Esophagus squamous epithelium (tissue), 5 donors: ENCODE measurements at regions not wholly inside any gene's neighbourhood (a gene's known extent, or its start where the extent isn't known, plus 50 kb on each side); places are given as distances from the start of the nearest gene placed in this dataset.

ENCODE experiments used
- DNase-seq: peaks from one replicate; lab custom pipeline; 2025; lab: John Stamatoyannopoulos, UW
- H3K27ac ChIP-seq, 4 donors: fragments of 200-600 bp; sonication (generic); one replicate each; pipeline ENCODE4 v1.5.1; 2016 to 2019; ENCODE audit warnings: mild to moderate bottlenecking in 1 of 4
- H3K27me3 ChIP-seq, 4 donors: fragments of 200-600 bp; sonication (generic); 1 replicate in 3 of 4; 2 replicates in 1 of 4; pipeline versions ENCODE4 v1.5.1 to v1.6.0; 2017 to 2021; ENCODE audit warnings: antibody characterized with exemption in 1 of 4
- H3K36me3 ChIP-seq, 3 donors: fragments of 200-600 bp; sonication (generic); one replicate each; pipeline ENCODE4 v1.5.1; 2016 to 2019
- H3K4me1 ChIP-seq, 3 donors: fragments of 200-600 bp; sonication (generic); one replicate each; pipeline ENCODE4 v1.5.1; 2017 to 2019
- H3K4me3 ChIP-seq, 4 donors: fragments of 200-600 bp; sonication (generic); 1 replicate in 3 of 4; 2 replicates in 1 of 4; pipeline ENCODE4 v1.5.1; 2016 to 2019; ENCODE audit warnings: mild to moderate bottlenecking in 2 of 4, moderate library complexity in 1 of 4
- H3K9me3 ChIP-seq, 3 donors: fragments of 200-600 bp; sonication (generic); one replicate each; pipeline ENCODE4 v1.5.1; 2016 to 2019
- CTCF ChIP-seq, 6 experiments: fragments of 450-650 bp in 4 of 6; fragments of 200-600 bp in 2 of 6; sonication (generic) in 2 of 6; IDR thresholded peaks; one replicate each; pipeline ENCODE4 v1.5.1; 2016 to 2019; ENCODE audit warnings: antibody characterized with exemption in 6 of 6, mild to moderate bottlenecking in 4 of 6, moderate library complexity in 4 of 6
- POLR2A ChIP-seq, 4 donors: fragments of 450-650 bp; IDR thresholded peaks; one replicate each; pipeline ENCODE4 v1.6.1; 2017; ENCODE audit warnings: antibody characterized with exemption in 4 of 4, mild to moderate bottlenecking in 4 of 4, moderate library complexity in 3 of 4
- WGBS, 2 donors: methylation state at CpG; one replicate each; pipeline ENCODE4 v1.1.5; 2018; 5-methylcytosine and 5-hydroxymethylcytosine counted together
- intact Hi-C: fragments of 100-400 bp; cut with DNase I; formaldehyde crosslinking; loops from one replicate; pipeline ENCODE4 v1.15.0; 2022
- donor health status: DM: yes; HTN: yes; CAD: no.

DNA sequence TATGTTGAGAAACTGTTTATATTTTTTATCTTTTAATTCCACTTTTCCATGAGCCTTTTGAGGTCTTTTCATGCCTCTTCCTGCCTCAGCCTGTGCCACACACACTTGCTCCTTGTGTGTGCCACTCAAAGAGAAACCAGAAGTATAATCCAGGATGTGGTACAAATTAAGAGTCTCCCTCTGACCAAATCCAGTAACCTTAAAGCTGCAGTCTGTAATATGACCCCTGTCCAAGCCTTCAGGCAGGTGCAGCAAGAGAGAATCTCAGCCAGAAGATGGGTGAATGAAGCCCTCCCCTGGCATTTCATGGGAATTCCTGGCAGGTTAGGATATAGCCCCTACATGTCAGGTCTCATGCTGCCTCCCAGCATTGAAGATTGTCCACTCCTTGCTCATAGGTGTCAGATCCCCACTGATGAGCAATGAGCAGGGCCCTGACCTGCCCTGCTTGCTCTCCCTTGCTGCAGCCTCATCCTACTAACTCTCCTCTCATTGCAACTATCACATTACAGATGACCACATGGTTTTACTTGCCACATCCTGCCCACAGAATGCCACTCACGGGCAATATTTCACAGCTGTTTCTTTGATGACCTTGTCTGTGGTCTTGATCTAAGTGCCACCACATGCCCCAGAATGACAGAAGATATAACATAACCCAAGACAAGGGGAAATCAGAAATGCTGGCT, 169.3 kb downstream of the SEC16B start:
- intact Hi-C loops: no loop called here
- WGBS, 2 donors: 0 to 25% methylated on average over 1 of the region's 1 CpG
- no peaks in the 10 kb centered on the region for H3K36me3 ChIP-seq
- H3K4me3 ChIP-seq: no peak overlapping the region
- no peaks in the 10 kb centered on the region for H3K9me3 ChIP-seq
- no peak overlapping the region for H3K27ac ChIP-seq
- H3K4me1 ChIP-seq: no peaks in the 10 kb centered on the region
- DNase-seq: no peak
- TF ChIP-seq CTCF (IDR thresholded peaks at IDR 0.05) (no peak), POLR2A (IDR thresholded peaks at IDR 0.05) (no peak)
- no peaks in the 10 kb centered on the region for H3K27me3 ChIP-seq

- no peak overlapping the region for H3K27ac ChIP-seq
- H3K36me3 ChIP-seq: no peaks in the 10 kb centered on the region
- H3K27me3 ChIP-seq: no peaks in the 10 kb centered on the region
- DNase-seq: no peak
- WGBS, 2 donors: 61 to 76% methylated on average over 4 of the region's 4 CpGs
- no peaks in the 10 kb centered on the region for H3K4me1 ChIP-seq
- H3K9me3 ChIP-seq: no peaks in the 10 kb centered on the region
- TF ChIP-seq CTCF (IDR thresholded peaks at IDR 0.05): no peak
- TF ChIP-seq POLR2A (IDR thresholded peaks at IDR 0.05): no peak
- intact Hi-C loops: no loop called here
- no peak overlapping the region for H3K4me3 ChIP-seq
Measured at GRCh38 chr1:177799746-177800145, 170.1 kb downstream of the SEC16B start.

DNA sequence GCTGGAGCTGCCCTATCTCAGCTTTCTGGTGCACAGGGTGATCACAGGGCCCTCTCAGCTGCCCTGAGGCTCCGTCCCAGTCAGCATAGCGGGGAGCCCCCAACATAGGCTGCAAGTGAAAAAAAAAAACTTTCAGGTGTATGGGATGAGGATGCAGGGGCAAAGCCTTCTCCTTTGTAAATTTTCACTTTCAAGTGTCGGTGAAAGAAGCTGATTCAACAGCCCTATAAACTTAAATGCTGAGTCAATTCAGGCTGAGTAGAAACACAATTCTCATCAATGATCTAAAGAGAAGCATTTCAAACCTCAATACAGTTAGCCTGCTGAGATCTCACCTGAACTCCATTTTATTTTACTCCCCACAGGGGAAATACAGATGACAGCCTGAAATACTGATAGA, 171.2 kb downstream of the SEC16B start:
- Histone ChIP-seq H3K27ac (no peak overlapping the region), H3K4me1 (no peaks in the 10 kb centered on the region), H3K4me3 (no peak overlapping the region), H3K36me3 (no peaks in the 10 kb centered on the region), H3K27me3 (no peaks in the 10 kb centered on the region), H3K9me3 (no peaks in the 10 kb centered on the region)
- whole genome bisulfite sequencing, 2 donors: 69 to 73% methylated on average over 3 of the region's 3 CpGs
- DNase-seq: no peak
- intact Hi-C loops: no loop called here
- TF ChIP-seq POLR2A (IDR thresholded peaks at IDR 0.05) (no peak), CTCF (IDR thresholded peaks at IDR 0.05) (no peak)

- no peak for DNase-seq
- H3K4me1 ChIP-seq: no peaks in the 10 kb centered on the region
- H3K9me3 ChIP-seq: no peaks in the 10 kb centered on the region
- H3K4me3 ChIP-seq: no peak overlapping the region
- H3K27ac ChIP-seq: no peak overlapping the region
- no peaks in the 10 kb centered on the region for H3K27me3 ChIP-seq
- H3K36me3 ChIP-seq: no peaks in the 10 kb centered on the region
- TF ChIP-seq POLR2A (IDR thresholded peaks at IDR 0.05): no peak
- 83 to 100% methylated on average over 2 of the region's 2 CpGs for WGBS, 2 donors
- intact Hi-C loops: no loop called here
Measured at GRCh38 chr1:177796561-177796960, 173.3 kb downstream of the SEC16B start.

- Histone ChIP-seq H3K4me1 (no peaks in the 10 kb centered on the region), H3K27me3 (no peaks in the 10 kb centered on the region), H3K4me3 (no peak overlapping the region), H3K27ac (no peak overlapping the region), H3K36me3 (no peaks in the 10 kb centered on the region), H3K9me3 (no peaks in the 10 kb centered on the region)
- intact Hi-C loops: no loop called here
- TF ChIP-seq CTCF (IDR thresholded peaks at IDR 0.05): no peak
- no peak for TF ChIP-seq POLR2A (IDR thresholded peaks at IDR 0.05)
- WGBS, 2 donors: 30 to 43% methylated on average over 3 of the region's 3 CpGs
- no peak for DNase-seq
Measured at GRCh38 chr1:177794376-177794991, 175.4 kb downstream of the SEC16B start.
